Hepatocyte (in vitro differentiated cells): ENCODE measurements at regions not wholly inside any gene's neighbourhood (a gene's known extent, or its start where the extent isn't known, plus 50 kb on each side); places are given as distances from the start of the nearest gene placed in this dataset.

Source experiments
- DNase-seq: peaks from one replicate; pipeline ENCODE4 v3.0.0-alpha.2; 2016; ENCODE audit warnings: low spot score
- H2AFZ ChIP-seq: fragments of 200-600 bp; sonication (generic); 2 replicates; pipeline ENCODE4 v1.6.0; 2016; ENCODE audit warnings: antibody characterized with exemption, mild to moderate bottlenecking
- H3K27ac ChIP-seq: fragments of 200-600 bp; sonication (generic); 2 replicates; pipeline ENCODE4 v1.5.1; 2016; ENCODE audit warnings: mild to moderate bottlenecking
- H3K27me3 ChIP-seq: fragments of 200-600 bp; sonication (generic); 2 replicates; pipeline ENCODE4 v1.6.1; 2016
- H3K36me3 ChIP-seq: fragments of 200-600 bp; sonication (generic); replicated peaks from 2 replicates; pipeline ENCODE4 v1.5.1; 2016; ENCODE audit warnings: low read depth; ENCODE audit not compliant: insufficient read depth
- H3K4me1 ChIP-seq: fragments of 200-600 bp; sonication (generic); 2 replicates; pipeline ENCODE4 v1.5.1; 2016; ENCODE audit warnings: mild to moderate bottlenecking, moderate library complexity; ENCODE audit not compliant: insufficient read depth
- H3K4me2 ChIP-seq: fragments of 200-600 bp; sonication (generic); 2 replicates; pipeline ENCODE4 v1.6.0; 2016
- H3K4me3 ChIP-seq: fragments of 200-600 bp; sonication (generic); 2 replicates; pipeline ENCODE4 v1.5.1; 2016; ENCODE audit warnings: mild to moderate bottlenecking
- H3K79me2 ChIP-seq: fragments of 200-600 bp; sonication (generic); 2 replicates; pipeline ENCODE4 v1.6.0; 2017; ENCODE audit warnings: mild to moderate bottlenecking
- H3K9me2 ChIP-seq: fragments of 200-600 bp; sonication (generic); replicated peaks from 2 replicates; pipeline ENCODE4 v1.6.0; 2017; ENCODE audit warnings: mild to moderate bottlenecking; ENCODE audit not compliant: insufficient read depth
- H3K9me3 ChIP-seq: fragments of 200-600 bp; sonication (generic); 2 replicates; pipeline ENCODE4 v1.5.1; 2016; ENCODE audit warnings: low read depth, mild to moderate bottlenecking
- H4K20me1 ChIP-seq: fragments of 200-600 bp; sonication (generic); 2 replicates; pipeline ENCODE4 v1.6.0; 2016; ENCODE audit warnings: mild to moderate bottlenecking; ENCODE audit not compliant: insufficient read depth, poor library complexity, severe bottlenecking
- EZH2 ChIP-seq: fragments of 200-600 bp; sonication (generic); IDR thresholded peaks from 2 replicates; pipeline ENCODE4 v1.6.1; 2016; ENCODE audit warnings: antibody characterized with exemption, mild to moderate bottlenecking, borderline replicate concordance
- EZH2phosphoT487 ChIP-seq: fragments of 200-600 bp; sonication (generic); IDR thresholded peaks from one replicate; pipeline ENCODE4 v1.6.1; 2018; ENCODE audit warnings: antibody characterized with exemption, mild to moderate bottlenecking, low read depth, moderate library complexity; ENCODE audit not compliant: unreplicated experiment, severe bottlenecking
- WGBS: methylation state at CpG from one replicate; pipeline ENCODE4 v1.1.6; 2016; ENCODE audit warnings: low lambda C conversion rate; ENCODE audit errors: missing lambda C conversion rate; 5-methylcytosine and 5-hydroxymethylcytosine counted together
- TF ChIP-seq, protein P1 (sequence below): fragments of 200-600 bp; sonication (generic); IDR thresholded peaks from 2 replicates; pipeline ENCODE4 v1.5.1; 2016; ENCODE audit warnings: antibody characterized with exemption, mild to moderate bottlenecking; ENCODE audit not compliant: poor library complexity

- no peaks in the 10 kb centered on the region for H3K9me3 ChIP-seq
- H3K79me2 ChIP-seq = no peaks in the 10 kb centered on the region
- H3K27me3 ChIP-seq = no peaks in the 10 kb centered on the region
- H3K4me2 ChIP-seq = no peak overlapping the region
- WGBS = 100% methylated on average over 1 of the region's 1 CpG
- H4K20me1 ChIP-seq = no peaks in the 10 kb centered on the region
- no peak overlapping the region for H3K27ac ChIP-seq
- no peak for DNase-seq
- H3K4me3 ChIP-seq = no peak overlapping the region
- H3K36me3 ChIP-seq = no peaks in the 10 kb centered on the region
- TF ChIP-seq EZH2phosphoT487 (no peak), EZH2 (no peak)
- TF ChIP-seq, protein P1, sequence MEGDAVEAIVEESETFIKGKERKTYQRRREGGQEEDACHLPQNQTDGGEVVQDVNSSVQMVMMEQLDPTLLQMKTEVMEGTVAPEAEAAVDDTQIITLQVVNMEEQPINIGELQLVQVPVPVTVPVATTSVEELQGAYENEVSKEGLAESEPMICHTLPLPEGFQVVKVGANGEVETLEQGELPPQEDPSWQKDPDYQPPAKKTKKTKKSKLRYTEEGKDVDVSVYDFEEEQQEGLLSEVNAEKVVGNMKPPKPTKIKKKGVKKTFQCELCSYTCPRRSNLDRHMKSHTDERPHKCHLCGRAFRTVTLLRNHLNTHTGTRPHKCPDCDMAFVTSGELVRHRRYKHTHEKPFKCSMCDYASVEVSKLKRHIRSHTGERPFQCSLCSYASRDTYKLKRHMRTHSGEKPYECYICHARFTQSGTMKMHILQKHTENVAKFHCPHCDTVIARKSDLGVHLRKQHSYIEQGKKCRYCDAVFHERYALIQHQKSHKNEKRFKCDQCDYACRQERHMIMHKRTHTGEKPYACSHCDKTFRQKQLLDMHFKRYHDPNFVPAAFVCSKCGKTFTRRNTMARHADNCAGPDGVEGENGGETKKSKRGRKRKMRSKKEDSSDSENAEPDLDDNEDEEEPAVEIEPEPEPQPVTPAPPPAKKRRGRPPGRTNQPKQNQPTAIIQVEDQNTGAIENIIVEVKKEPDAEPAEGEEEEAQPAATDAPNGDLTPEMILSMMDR = no peak
- H3K4me1 ChIP-seq = peaks cover 14% of the 10 kb centered on the region
- no peak overlapping the region for H2AFZ ChIP-seq
- no peaks in the 10 kb centered on the region for H3K9me2 ChIP-seq
These were observed 98.8 kb upstream of the NOCT start for GRCh38 chr4:138916763-138917162.

DNA sequence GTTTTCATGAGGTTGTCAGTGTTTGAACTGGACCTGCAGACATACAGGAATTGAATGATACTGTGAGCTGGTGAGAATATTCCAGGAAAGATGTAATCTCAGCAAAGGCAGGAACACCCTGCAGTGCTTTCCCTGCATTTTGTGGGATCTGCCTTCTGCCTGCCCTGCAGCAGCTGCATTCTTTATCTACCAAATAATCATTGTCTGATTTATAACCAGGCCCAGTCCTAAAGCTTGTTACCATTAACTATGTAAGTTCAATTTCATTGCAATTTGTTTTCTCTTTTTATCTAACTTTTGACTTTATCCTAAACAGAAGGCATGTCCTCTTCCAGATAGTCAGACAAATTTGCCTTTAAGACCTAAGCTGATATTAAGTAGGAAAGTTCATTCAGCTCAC lies 99.8 kb upstream of the NOCT start:
- DNase-seq = no peak
- TF ChIP-seq EZH2phosphoT487 (no peak), EZH2 (no peak)
- TF ChIP-seq, protein P1 = no peak
- Histone ChIP-seq H3K4me3 (no peak overlapping the region), H3K4me2 (no peak overlapping the region), H3K27ac (no peak overlapping the region), H3K79me2 (no peaks in the 10 kb centered on the region), H3K9me2 (no peaks in the 10 kb centered on the region), H3K27me3 (no peaks in the 10 kb centered on the region), H2AFZ (no peak overlapping the region), H3K4me1 (peaks cover 22% of the 10 kb centered on the region), H3K9me3 (no peaks in the 10 kb centered on the region), H3K36me3 (no peaks in the 10 kb centered on the region), H4K20me1 (no peaks in the 10 kb centered on the region)

DNA sequence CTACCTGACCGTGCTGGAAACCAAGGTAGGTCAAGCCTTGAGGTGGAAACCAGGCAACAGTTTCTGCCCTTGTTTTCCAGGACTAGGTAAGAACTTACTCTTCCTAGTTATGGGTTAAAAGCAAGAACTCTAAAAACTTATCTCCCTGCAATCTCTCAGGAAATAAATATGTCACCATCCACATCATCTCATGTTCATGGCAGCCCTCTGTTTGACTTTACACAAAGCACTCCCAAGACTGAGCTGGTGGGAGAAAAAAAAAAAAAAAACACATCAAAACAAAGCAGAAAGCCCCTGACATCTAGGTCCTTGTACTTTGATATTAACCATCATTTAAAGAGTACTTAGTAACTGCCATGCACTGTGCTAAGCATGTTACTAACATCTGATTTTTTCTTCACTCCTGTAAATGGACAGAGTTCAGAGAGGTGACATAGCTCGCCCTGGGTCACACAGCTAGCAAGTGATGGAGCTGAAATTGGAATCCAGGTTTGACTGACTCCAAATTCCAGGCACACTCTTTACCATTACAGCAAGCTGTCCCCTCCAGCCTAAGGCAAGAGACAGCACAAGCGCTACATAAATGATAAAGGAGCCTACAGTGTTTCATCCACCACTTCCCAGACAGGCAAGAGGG lies 102.8 kb upstream of the NOCT start:
- Histone ChIP-seq H3K4me1 (peaks cover 31% of the 10 kb centered on the region), H3K4me2 (peak overlapping the region; percentile 39), H3K79me2 (no peaks in the 10 kb centered on the region), H3K27me3 (no peaks in the 10 kb centered on the region), H3K4me3 (no peak overlapping the region), H3K9me3 (no peaks in the 10 kb centered on the region), H3K9me2 (no peaks in the 10 kb centered on the region), H2AFZ (no peak overlapping the region), H3K27ac (peak overlapping the region; percentile 91), H3K36me3 (no peaks in the 10 kb centered on the region), H4K20me1 (no peaks in the 10 kb centered on the region)
- no peak for DNase-seq
- TF ChIP-seq EZH2phosphoT487 (no peak), EZH2 (no peak)
- TF ChIP-seq, protein P1 = no peak
- 71% methylated on average over 3 of the region's 3 CpGs for WGBS
